ENCODE measurements at regions not wholly inside any gene's neighbourhood (a gene's known extent, or its start where the extent isn't known, plus 50 kb on each side); places are given as distances from the start of the nearest gene placed in this dataset.

GRCh38 chr10:83863283-83863966 is 275.9 kb upstream of the GHITM start:
- Mint-ChIP-seq H3K4me1 (no peaks in the 10 kb centered on the region), H3K4me3 (no peak overlapping the region), H3K36me3 (ENCODE audit: low read depth) (no peaks in the 10 kb centered on the region), H3K9me3 (no peaks in the 10 kb centered on the region), H3K27me3 (ENCODE audit: low read depth, poor library complexity) (peaks cover 4% of the 10 kb centered on the region), H3K27ac (no peak overlapping the region)
- TF ChIP-seq CTCF (IDR thresholded peaks at IDR 0.05) = no peak
- DNase-seq = no peak

GRCh38 chr10:83869898-83870297 is 269.4 kb upstream of the GHITM start:
- TF ChIP-seq CTCF (IDR thresholded peaks at IDR 0.05) = no peak
- Mint-ChIP-seq H3K27me3 (ENCODE audit: low read depth, poor library complexity) (peaks cover 15% of the 10 kb centered on the region), H3K4me3 (no peak overlapping the region), H3K4me1 (no peaks in the 10 kb centered on the region), H3K36me3 (ENCODE audit: low read depth) (no peaks in the 10 kb centered on the region), H3K9me3 (no peaks in the 10 kb centered on the region), H3K27ac (no peak overlapping the region)
- DNase-seq = no peak

- H3K9me3 Mint-ChIP-seq = no peaks in the 10 kb centered on the region
- DNase-seq = peak; percentile 79
- H3K27ac Mint-ChIP-seq = no peak overlapping the region
- no peak overlapping the region for H3K4me3 Mint-ChIP-seq
- TF ChIP-seq CTCF (IDR thresholded peaks at IDR 0.05) = peak; percentile 97
- H3K4me1 Mint-ChIP-seq = no peaks in the 10 kb centered on the region
- H3K36me3 Mint-ChIP-seq (ENCODE audit: low read depth) = no peaks in the 10 kb centered on the region
- peaks cover 11% of the 10 kb centered on the region for H3K27me3 Mint-ChIP-seq (ENCODE audit: low read depth, poor library complexity)
Observed at GRCh38 chr10:83871187-83872081, 267.9 kb upstream of the GHITM start.

- no peak overlapping the region for H3K27ac Mint-ChIP-seq
- H3K9me3 Mint-ChIP-seq = no peaks in the 10 kb centered on the region
- DNase-seq = no peak
- peaks cover 6% of the 10 kb centered on the region for H3K27me3 Mint-ChIP-seq (ENCODE audit: low read depth, poor library complexity)
- H3K36me3 Mint-ChIP-seq (ENCODE audit: low read depth) = no peaks in the 10 kb centered on the region
- no peaks in the 10 kb centered on the region for H3K4me1 Mint-ChIP-seq
- no peak overlapping the region for H3K4me3 Mint-ChIP-seq
- no peak for TF ChIP-seq CTCF (IDR thresholded peaks at IDR 0.05)
Observed at GRCh38 chr10:83880252-83880791, 259.0 kb upstream of the GHITM start.

- no peaks in the 10 kb centered on the region for H3K9me3 Mint-ChIP-seq
- no peak overlapping the region for H3K4me3 Mint-ChIP-seq
- H3K27me3 Mint-ChIP-seq (ENCODE audit: low read depth, poor library complexity) = peaks cover 6% of the 10 kb centered on the region
- no peak overlapping the region for H3K27ac Mint-ChIP-seq
- no peak for DNase-seq
- no peaks in the 10 kb centered on the region for H3K36me3 Mint-ChIP-seq (ENCODE audit: low read depth)
- no peak for TF ChIP-seq CTCF (IDR thresholded peaks at IDR 0.05)
- peaks cover 6% of the 10 kb centered on the region for H3K4me1 Mint-ChIP-seq
Observed at GRCh38 chr10:83881661-83882060, 257.6 kb upstream of the GHITM start.
